ENCODE measurements at regions not wholly inside any gene's neighbourhood (a gene's known extent, or its start where the extent isn't known, plus 50 kb on each side); places are given as distances from the start of the nearest gene placed in this dataset.
"Not testable (repeated sequence)": the region's sequence is repeated elsewhere in the genome, so short reads cannot be mapped to it uniquely, and the experiment has no call there.

GRCh38 chr7:149714081-149714909 lies 59.1 kb downstream of the ZNF467 start:
- no peaks in the 10 kb centered on the region for H3K27me3 ChIP-seq (ENCODE audit: control insufficient read depth, insufficient read depth, low read length)
- peaks cover 5% of the 10 kb centered on the region for H3K4me1 ChIP-seq (ENCODE audit: control insufficient read depth, insufficient read depth, low read length)
- H3K4me3 ChIP-seq (ENCODE audit: low read length), result peak overlapping the region; percentile 12
- no peaks in the 10 kb centered on the region for H3K36me3 ChIP-seq (ENCODE audit: control insufficient read depth, insufficient read depth, low read length)
- H3K9me3 ChIP-seq (ENCODE audit: control insufficient read depth, low read length), result no peaks in the 10 kb centered on the region
- H3K9ac ChIP-seq (ENCODE audit: low read length), result peak overlapping the region; percentile 44

GRCh38 chr7:149713731-149714068 lies 59.7 kb downstream of the ZNF467 start:
- no peaks in the 10 kb centered on the region for H3K36me3 ChIP-seq (ENCODE audit: control insufficient read depth, insufficient read depth, low read length)
- H3K9ac ChIP-seq (ENCODE audit: low read length), result no peak overlapping the region
- peaks cover 5% of the 10 kb centered on the region for H3K4me1 ChIP-seq (ENCODE audit: control insufficient read depth, insufficient read depth, low read length)
- H3K27me3 ChIP-seq (ENCODE audit: control insufficient read depth, insufficient read depth, low read length), result no peaks in the 10 kb centered on the region
- H3K9me3 ChIP-seq (ENCODE audit: control insufficient read depth, low read length), result no peaks in the 10 kb centered on the region
- H3K4me3 ChIP-seq (ENCODE audit: low read length), result no peak overlapping the region

- H3K9me3 ChIP-seq (ENCODE audit: control insufficient read depth, low read length), result no peaks in the 10 kb centered on the region
- no peaks in the 10 kb centered on the region for H3K27me3 ChIP-seq (ENCODE audit: control insufficient read depth, insufficient read depth, low read length)
- H3K36me3 ChIP-seq (ENCODE audit: control insufficient read depth, insufficient read depth, low read length), result no peaks in the 10 kb centered on the region
- no peak overlapping the region for H3K9ac ChIP-seq (ENCODE audit: low read length)
- no peak overlapping the region for H3K4me3 ChIP-seq (ENCODE audit: low read length)
- H3K4me1 ChIP-seq (ENCODE audit: control insufficient read depth, insufficient read depth, low read length), result peaks cover 5% of the 10 kb centered on the region
These were observed 60.2 kb downstream of the ZNF467 start for GRCh38 chr7:149713061-149713730.

DNA sequence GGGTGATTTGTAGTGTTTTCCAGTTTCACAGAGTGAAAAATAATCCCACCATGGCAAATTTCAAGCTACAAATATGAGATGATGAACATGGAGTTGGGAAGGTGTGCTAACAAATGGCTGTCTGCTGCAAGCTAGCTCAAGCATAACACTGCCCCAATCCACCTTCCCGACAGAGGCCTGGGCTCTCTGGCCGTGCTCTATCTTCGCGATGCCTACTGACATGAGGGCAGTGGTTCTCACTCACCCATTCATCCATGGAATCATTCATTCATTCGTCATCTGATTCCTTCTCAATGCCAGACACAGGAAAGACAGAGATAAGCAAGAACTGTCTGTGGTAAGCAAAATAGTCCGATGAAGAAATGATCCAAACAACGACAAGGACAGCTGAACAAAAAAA lies 65.4 kb downstream of the ZNF467 start:
- no peak overlapping the region for H3K9ac ChIP-seq (ENCODE audit: low read length)
- H3K9me3 ChIP-seq (ENCODE audit: control insufficient read depth, low read length), result no peaks in the 10 kb centered on the region
- H3K4me1 ChIP-seq (ENCODE audit: control insufficient read depth, insufficient read depth, low read length), result no peaks in the 10 kb centered on the region
- peaks cover 2% of the 10 kb centered on the region for H3K27me3 ChIP-seq (ENCODE audit: control insufficient read depth, insufficient read depth, low read length)
- H3K36me3 ChIP-seq (ENCODE audit: control insufficient read depth, insufficient read depth, low read length), result no peaks in the 10 kb centered on the region
- no peak overlapping the region for H3K4me3 ChIP-seq (ENCODE audit: low read length)

- Histone ChIP-seq H3K4me1 (ENCODE audit: control insufficient read depth, insufficient read depth, low read length) (no peaks in the 10 kb centered on the region), H3K27me3 (ENCODE audit: control insufficient read depth, insufficient read depth, low read length) (peaks cover 2% of the 10 kb centered on the region), H3K9ac (ENCODE audit: low read length) (no peak overlapping the region), H3K36me3 (ENCODE audit: control insufficient read depth, insufficient read depth, low read length) (no peaks in the 10 kb centered on the region), H3K9me3 (ENCODE audit: control insufficient read depth, low read length) (no peaks in the 10 kb centered on the region), H3K4me3 (ENCODE audit: low read length) (no peak overlapping the region)
These were observed 65.9 kb downstream of the ZNF467 start for GRCh38 chr7:149707448-149707886.

- Histone ChIP-seq H3K9me3 (ENCODE audit: control insufficient read depth, low read length) (no peaks in the 10 kb centered on the region), H3K4me3 (ENCODE audit: low read length) (no peak overlapping the region)
These were observed 67.0 kb downstream of the ZNF467 start for GRCh38 chr7:149706398-149706797.

DNA sequence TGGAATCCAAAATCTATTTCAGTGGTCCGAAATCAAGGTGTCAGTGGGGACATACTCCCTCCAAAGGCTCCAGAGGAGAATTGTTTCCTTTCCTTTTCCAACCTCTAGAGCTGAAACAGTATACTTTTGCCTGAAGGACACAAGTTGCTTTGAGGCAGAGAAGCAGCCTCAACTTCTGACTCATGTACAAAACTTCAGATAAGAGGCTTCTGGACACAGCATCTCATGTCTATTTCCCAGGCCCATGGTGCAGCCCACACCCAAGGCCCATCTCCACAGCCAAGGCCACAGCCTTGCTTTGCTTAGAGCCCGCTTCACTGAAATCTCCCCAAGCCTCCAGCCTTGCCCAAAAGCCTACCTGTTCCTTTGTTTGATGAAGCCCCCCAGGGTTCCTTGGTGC lies 68.9 kb downstream of the ZNF467 start:
- no peaks in the 10 kb centered on the region for H3K36me3 ChIP-seq (ENCODE audit: control insufficient read depth, insufficient read depth, low read length)
- H3K9ac ChIP-seq (ENCODE audit: low read length), result no peak overlapping the region
- peaks cover 2% of the 10 kb centered on the region for H3K27me3 ChIP-seq (ENCODE audit: control insufficient read depth, insufficient read depth, low read length)
- H3K4me3 ChIP-seq (ENCODE audit: low read length), result no peak overlapping the region
- H3K4me1 ChIP-seq (ENCODE audit: control insufficient read depth, insufficient read depth, low read length), result no peaks in the 10 kb centered on the region
- H3K9me3 ChIP-seq (ENCODE audit: control insufficient read depth, low read length), result no peaks in the 10 kb centered on the region

More at GRCh38 chr7:149706398-149706797, 67.0 kb downstream of the ZNF467 start:
- Histone ChIP-seq H3K27me3 (ENCODE audit: control insufficient read depth, insufficient read depth, low read length) (peaks cover 2% of the 10 kb centered on the region), H3K4me1 (ENCODE audit: control insufficient read depth, insufficient read depth, low read length) (no peaks in the 10 kb centered on the region), H3K9ac (ENCODE audit: low read length) (no peak overlapping the region), H3K36me3 (ENCODE audit: control insufficient read depth, insufficient read depth, low read length) (no peaks in the 10 kb centered on the region)

DNA sequence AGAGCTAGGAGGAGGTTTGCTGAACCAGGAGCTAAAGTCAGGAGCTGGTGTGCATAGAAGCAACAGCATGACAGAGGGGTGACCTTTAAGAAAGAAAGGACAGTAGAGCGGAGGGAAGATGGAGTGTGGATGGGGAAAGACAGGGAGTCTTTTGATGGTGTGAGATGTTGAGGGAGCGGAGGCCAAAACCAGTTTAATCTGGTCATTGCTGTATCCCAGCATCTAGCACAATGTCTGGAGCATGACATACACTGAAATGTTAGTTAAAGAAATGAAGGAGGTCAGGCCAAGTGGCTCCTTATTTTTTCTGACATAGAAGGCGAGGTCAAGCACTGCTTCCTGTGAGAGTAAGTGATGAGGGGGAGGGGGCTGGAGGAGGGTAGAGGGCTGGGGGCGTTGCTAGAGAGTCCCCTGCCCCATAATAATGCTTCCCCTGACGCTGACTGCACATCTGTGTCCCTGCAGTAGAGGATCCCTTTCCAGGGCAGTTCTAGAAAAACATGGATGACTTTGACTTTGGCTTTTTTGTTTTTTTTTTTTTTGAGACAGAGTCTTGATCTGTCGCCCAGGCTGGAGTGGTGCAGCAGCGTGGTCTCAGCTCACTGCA lies 70.2 kb downstream of the ZNF467 start:
- Histone ChIP-seq H3K9me3 (ENCODE audit: control insufficient read depth, low read length) (no peaks in the 10 kb centered on the region), H3K4me3 (ENCODE audit: low read length) (no peak overlapping the region), H3K4me1 (ENCODE audit: control insufficient read depth, insufficient read depth, low read length) (no peaks in the 10 kb centered on the region), H3K27me3 (ENCODE audit: control insufficient read depth, insufficient read depth, low read length) (peaks cover 2% of the 10 kb centered on the region), H3K9ac (ENCODE audit: low read length) (no peak overlapping the region), H3K36me3 (ENCODE audit: control insufficient read depth, insufficient read depth, low read length) (no peaks in the 10 kb centered on the region)

- no peaks in the 10 kb centered on the region for H3K36me3 ChIP-seq (ENCODE audit: control insufficient read depth, insufficient read depth, low read length)
- H3K4me3 ChIP-seq (ENCODE audit: low read length), result no peak overlapping the region
- no peaks in the 10 kb centered on the region for H3K4me1 ChIP-seq (ENCODE audit: control insufficient read depth, insufficient read depth, low read length)
- peaks cover 2% of the 10 kb centered on the region for H3K27me3 ChIP-seq (ENCODE audit: control insufficient read depth, insufficient read depth, low read length)
- H3K9me3 ChIP-seq (ENCODE audit: control insufficient read depth, low read length), result no peaks in the 10 kb centered on the region
- H3K9ac ChIP-seq (ENCODE audit: low read length), result no peak overlapping the region
These were observed 71.7 kb downstream of the ZNF467 start for GRCh38 chr7:149701495-149702240.

DNA sequence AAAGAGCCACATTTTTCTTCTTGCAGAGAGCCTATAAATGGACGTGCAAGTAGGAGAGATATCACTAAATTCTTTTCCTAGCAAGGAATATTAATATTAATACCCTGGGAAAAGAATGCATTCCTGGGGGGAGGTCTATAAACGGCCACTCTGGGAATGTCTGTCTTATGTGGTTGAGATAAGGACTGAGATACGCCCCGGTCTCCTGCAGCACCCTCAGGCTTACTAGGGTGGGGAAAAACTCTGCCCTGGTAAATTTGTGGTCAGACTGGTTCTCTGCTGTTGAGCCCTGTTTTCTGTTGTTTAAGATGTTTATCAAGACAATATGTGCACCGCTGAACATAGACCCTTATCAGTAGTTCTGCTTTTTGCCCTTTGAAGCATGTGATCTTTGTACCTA lies 75.6 kb downstream of the ZNF467 start:
- H3K27me3 ChIP-seq (ENCODE audit: control insufficient read depth, insufficient read depth, low read length); H3K9ac ChIP-seq (ENCODE audit: low read length); H3K4me3 ChIP-seq (ENCODE audit: low read length); H3K36me3 ChIP-seq (ENCODE audit: control insufficient read depth, insufficient read depth, low read length); H3K9me3 ChIP-seq (ENCODE audit: control insufficient read depth, low read length); H3K4me1 ChIP-seq (ENCODE audit: control insufficient read depth, insufficient read depth, low read length): not testable (repeated sequence)

- Histone ChIP-seq H3K4me3 (ENCODE audit: low read length) (no peak overlapping the region), H3K36me3 (ENCODE audit: control insufficient read depth, insufficient read depth, low read length) (no peaks in the 10 kb centered on the region), H3K9ac (ENCODE audit: low read length) (no peak overlapping the region), H3K27me3 (ENCODE audit: control insufficient read depth, insufficient read depth, low read length) (peaks cover 15% of the 10 kb centered on the region), H3K4me1 (ENCODE audit: control insufficient read depth, insufficient read depth, low read length) (no peaks in the 10 kb centered on the region), H3K9me3 (ENCODE audit: control insufficient read depth, low read length) (no peaks in the 10 kb centered on the region)
These were observed 77.1 kb downstream of the ZNF467 start for GRCh38 chr7:149696280-149696679.

GRCh38 chr7:149692557-149692982 lies 80.8 kb downstream of the ZNF467 start:
- H3K36me3 ChIP-seq (ENCODE audit: control insufficient read depth, insufficient read depth, low read length), result no peaks in the 10 kb centered on the region
- H3K27me3 ChIP-seq (ENCODE audit: control insufficient read depth, insufficient read depth, low read length), result peaks cover 28% of the 10 kb centered on the region
- H3K9ac ChIP-seq (ENCODE audit: low read length), result no peak overlapping the region
- no peak overlapping the region for H3K4me3 ChIP-seq (ENCODE audit: low read length)
- H3K4me1 ChIP-seq (ENCODE audit: control insufficient read depth, insufficient read depth, low read length), result no peaks in the 10 kb centered on the region
- no peaks in the 10 kb centered on the region for H3K9me3 ChIP-seq (ENCODE audit: control insufficient read depth, low read length)

All from mucosa of stomach (tissue), 1 donor.